ENCODE measurements at regions not wholly inside any gene's neighbourhood (a gene's known extent, or its start where the extent isn't known, plus 50 kb on each side); places are given as distances from the start of the nearest gene placed in this dataset.

DNA sequence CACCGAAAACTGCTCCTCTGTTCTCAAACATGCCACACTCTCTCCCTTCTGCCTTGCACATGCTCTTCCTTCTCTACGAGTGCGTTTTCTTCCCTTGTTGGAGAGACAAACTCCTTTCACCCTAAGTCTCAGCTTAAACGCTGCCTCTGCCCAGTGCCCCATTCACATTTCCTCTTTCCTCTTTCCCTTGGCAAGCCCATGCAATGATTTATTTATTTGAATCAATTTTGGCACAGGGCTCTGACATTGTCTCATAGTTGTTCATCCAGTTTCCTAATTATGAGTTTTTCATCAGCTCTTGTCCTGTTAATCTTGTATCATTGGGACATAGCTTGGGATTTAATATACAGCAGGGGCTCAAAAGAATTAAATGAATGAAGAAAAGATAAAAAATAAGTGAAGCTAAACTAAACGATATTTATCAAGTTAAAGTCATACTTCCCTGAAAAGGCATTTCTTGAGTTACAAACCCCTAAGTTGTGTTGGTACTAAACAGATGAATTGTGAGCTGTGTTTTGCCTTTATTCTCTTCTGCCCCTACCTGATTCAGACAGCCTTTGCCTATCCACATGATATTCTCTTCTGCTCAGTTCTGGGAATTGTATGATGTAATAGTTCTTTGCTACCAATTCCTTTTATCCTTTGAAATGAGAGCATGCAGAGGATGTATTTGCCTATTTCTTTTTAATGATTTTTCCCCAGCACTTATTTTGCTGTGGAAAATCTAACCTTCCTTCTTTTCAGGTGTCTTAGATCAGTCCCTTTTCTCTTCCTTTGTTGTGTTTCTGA, 704.4 kb downstream of the UTRN start:
- peaks cover 12% of the 10 kb centered on the region for H3K9me3 Mint-ChIP-seq
- no peak overlapping the region for H3K27ac Mint-ChIP-seq
- H3K4me3 Mint-ChIP-seq: no peak overlapping the region
- no peaks in the 10 kb centered on the region for H3K27me3 Mint-ChIP-seq (ENCODE audit: low read depth)
- TF ChIP-seq, protein P1, sequence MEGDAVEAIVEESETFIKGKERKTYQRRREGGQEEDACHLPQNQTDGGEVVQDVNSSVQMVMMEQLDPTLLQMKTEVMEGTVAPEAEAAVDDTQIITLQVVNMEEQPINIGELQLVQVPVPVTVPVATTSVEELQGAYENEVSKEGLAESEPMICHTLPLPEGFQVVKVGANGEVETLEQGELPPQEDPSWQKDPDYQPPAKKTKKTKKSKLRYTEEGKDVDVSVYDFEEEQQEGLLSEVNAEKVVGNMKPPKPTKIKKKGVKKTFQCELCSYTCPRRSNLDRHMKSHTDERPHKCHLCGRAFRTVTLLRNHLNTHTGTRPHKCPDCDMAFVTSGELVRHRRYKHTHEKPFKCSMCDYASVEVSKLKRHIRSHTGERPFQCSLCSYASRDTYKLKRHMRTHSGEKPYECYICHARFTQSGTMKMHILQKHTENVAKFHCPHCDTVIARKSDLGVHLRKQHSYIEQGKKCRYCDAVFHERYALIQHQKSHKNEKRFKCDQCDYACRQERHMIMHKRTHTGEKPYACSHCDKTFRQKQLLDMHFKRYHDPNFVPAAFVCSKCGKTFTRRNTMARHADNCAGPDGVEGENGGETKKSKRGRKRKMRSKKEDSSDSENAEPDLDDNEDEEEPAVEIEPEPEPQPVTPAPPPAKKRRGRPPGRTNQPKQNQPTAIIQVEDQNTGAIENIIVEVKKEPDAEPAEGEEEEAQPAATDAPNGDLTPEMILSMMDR (IDR thresholded peaks at IDR 0.05; ENCODE audit: unreplicated experiment): no peak
- H3K4me1 Mint-ChIP-seq: peaks cover 3% of the 10 kb centered on the region
- DNase-seq (ENCODE audit: low spot score in 2 of 2, unreplicated experiment in 2 of 2): no peak
- H3K36me3 Mint-ChIP-seq: peaks cover 4% of the 10 kb centered on the region

- H3K4me1 Mint-ChIP-seq: peaks cover 3% of the 10 kb centered on the region
- H3K36me3 Mint-ChIP-seq: no peaks in the 10 kb centered on the region
- H3K9me3 Mint-ChIP-seq: peaks cover 6% of the 10 kb centered on the region
- H3K27ac Mint-ChIP-seq: no peak overlapping the region
- no peak for DNase-seq (ENCODE audit: low spot score in 2 of 2, unreplicated experiment in 2 of 2)
- TF ChIP-seq, protein P1 (IDR thresholded peaks at IDR 0.05; ENCODE audit: unreplicated experiment): no peak
- H3K27me3 Mint-ChIP-seq (ENCODE audit: low read depth): no peaks in the 10 kb centered on the region
- no peak overlapping the region for H3K4me3 Mint-ChIP-seq
These were observed 705.6 kb downstream of the UTRN start for GRCh38 chr6:144990784-144991183.

GRCh38 chr6:144993870-144994269, 708.7 kb downstream of the UTRN start:
- Mint-ChIP-seq H3K36me3 (no peaks in the 10 kb centered on the region), H3K27me3 (ENCODE audit: low read depth) (peaks cover 2% of the 10 kb centered on the region)
- no peak for DNase-seq (ENCODE audit: low spot score in 2 of 2, unreplicated experiment in 2 of 2)

DNA sequence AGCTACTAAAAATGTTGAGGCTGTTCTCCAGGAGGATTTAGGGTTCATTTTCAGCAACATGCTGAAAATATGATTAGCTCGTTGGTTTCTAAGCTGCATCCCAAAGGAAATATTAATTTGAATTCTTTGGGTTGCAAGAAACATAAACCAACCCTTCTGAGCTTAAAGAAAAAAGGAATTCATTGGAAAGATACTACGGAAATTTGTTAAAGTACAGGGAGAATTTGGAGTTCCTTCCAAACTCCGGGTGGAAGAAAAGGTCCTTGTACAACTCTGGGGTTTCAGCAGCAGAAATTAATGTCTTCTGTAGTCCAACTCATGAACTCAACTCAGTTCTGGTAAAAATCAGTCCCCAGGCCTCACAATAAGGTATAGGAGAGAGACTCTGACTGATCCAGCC, 712.9 kb downstream of the UTRN start:
- Mint-ChIP-seq H3K4me1 (no peaks in the 10 kb centered on the region), H3K36me3 (no peaks in the 10 kb centered on the region), H3K27me3 (ENCODE audit: low read depth) (peaks cover 2% of the 10 kb centered on the region), H3K4me3 (no peak overlapping the region), H3K9me3 (peaks cover 4% of the 10 kb centered on the region), H3K27ac (no peak overlapping the region)
- no peak for DNase-seq (ENCODE audit: low spot score in 2 of 2, unreplicated experiment in 2 of 2)
- TF ChIP-seq, protein P1 (IDR thresholded peaks at IDR 0.05; ENCODE audit: unreplicated experiment): no peak

More at GRCh38 chr6:144993870-144994269, 708.7 kb downstream of the UTRN start:
- Mint-ChIP-seq H3K9me3 (no peaks in the 10 kb centered on the region), H3K4me3 (no peak overlapping the region), H3K4me1 (peaks cover 3% of the 10 kb centered on the region), H3K27ac (no peak overlapping the region)
- TF ChIP-seq, protein P1 (IDR thresholded peaks at IDR 0.05; ENCODE audit: unreplicated experiment): no peak

DNA sequence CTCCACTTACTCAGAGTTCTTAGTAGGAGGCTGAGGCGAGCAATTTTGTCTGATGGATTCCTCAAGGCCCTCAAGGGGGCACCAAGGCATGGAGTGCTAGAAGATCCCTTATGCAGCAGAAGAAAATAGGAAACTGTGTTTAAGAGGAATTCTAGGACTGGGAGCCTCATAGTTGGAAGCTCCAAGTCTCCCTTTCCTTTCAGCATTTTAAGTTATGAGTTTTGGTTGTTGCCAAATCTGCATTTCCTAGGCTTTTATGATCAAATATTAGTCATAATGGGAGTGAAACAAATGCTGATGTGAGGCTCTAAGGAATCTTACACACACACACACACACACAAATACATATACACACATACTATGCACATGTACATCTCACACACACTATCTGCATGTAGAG, 714.0 kb downstream of the UTRN start:
- Mint-ChIP-seq H3K27me3 (ENCODE audit: low read depth) (peaks cover 2% of the 10 kb centered on the region), H3K27ac (no peak overlapping the region), H3K4me3 (no peak overlapping the region), H3K36me3 (no peaks in the 10 kb centered on the region), H3K4me1 (no peaks in the 10 kb centered on the region), H3K9me3 (peaks cover 4% of the 10 kb centered on the region)
- DNase-seq (ENCODE audit: low spot score in 2 of 2, unreplicated experiment in 2 of 2): no peak
- TF ChIP-seq, protein P1 (IDR thresholded peaks at IDR 0.05; ENCODE audit: unreplicated experiment): no peak
